IPS-20b (cell line): ENCODE measurements at regions not wholly inside any gene's neighbourhood (a gene's known extent, or its start where the extent isn't known, plus 50 kb on each side); places are given as distances from the start of the nearest gene placed in this dataset.

Experiments used
- H3K27ac ChIP-seq: one replicate; pipeline ENCODE4 v1.5.1; 2013; ENCODE audit warnings: low read length
- H3K27me3 ChIP-seq: 2 replicates; pipeline ENCODE4 v1.6.1; 2013; ENCODE audit warnings: mild to moderate bottlenecking, low read length, inconsistent platforms; ENCODE audit not compliant: insufficient read depth
- H3K36me3 ChIP-seq: 2 replicates; pipeline ENCODE4 v1.6.1; 2013; ENCODE audit warnings: low read depth, mild to moderate bottlenecking, inconsistent platforms, low read length, moderate library complexity; ENCODE audit not compliant: insufficient read depth
- H3K4me1 ChIP-seq: 2 replicates; pipeline ENCODE4 v1.6.1; 2013; ENCODE audit warnings: mild to moderate bottlenecking, control low read depth, inconsistent platforms, low read length, moderate library complexity; ENCODE audit not compliant: insufficient read depth
- H3K4me3 ChIP-seq: 2 replicates; pipeline ENCODE4 v1.5.1; 2013; ENCODE audit warnings: mild to moderate bottlenecking, low read length, inconsistent platforms
- H3K9ac ChIP-seq: 2 replicates; pipeline ENCODE4 v1.6.1; 2013; ENCODE audit warnings: low read depth, mild to moderate bottlenecking, inconsistent platforms, low read length, moderate library complexity
- H3K9me3 ChIP-seq: 2 replicates; pipeline ENCODE4 v1.6.1; 2013; ENCODE audit warnings: mild to moderate bottlenecking, low read depth, low read length, inconsistent platforms; ENCODE audit not compliant: insufficient read depth

- Histone ChIP-seq H3K36me3 (no peaks in the 10 kb centered on the region), H3K27ac (no peak overlapping the region), H3K9me3 (peaks cover 32% of the 10 kb centered on the region), H3K27me3 (no peaks in the 10 kb centered on the region), H3K4me1 (no peaks in the 10 kb centered on the region), H3K4me3 (no peak overlapping the region), H3K9ac (no peak overlapping the region)
Measured at GRCh38 chr7:57685418-57685817, 235.4 kb downstream of the ZNF716 start.
